IMR-90 (cell line): ENCODE measurements at regions not wholly inside any gene's neighbourhood (a gene's known extent, or its start where the extent isn't known, plus 50 kb on each side); places are given as distances from the start of the nearest gene placed in this dataset.

ENCODE experiments used
- ATAC-seq: fragments of 200-7000 bp; cut with Tn5 transposase; 2 replicates; pipeline ENCODE4 v1.9.1; 2020; ENCODE audit warnings: low read depth, mild to moderate bottlenecking, moderate library complexity
- BruUV-seq: library from RNA; stranded (reverse); fragments of 400-500 nt; replicated peaks from 2 replicates; lab custom pipeline; 2021; lab: Mats Ljungman, UMichigan
- CTCF ChIA-PET: fragments of 300-600 bp; formaldehyde crosslinking; extraction: SDS; loops from one replicate; lab custom pipeline; 2021; ENCODE audit warnings: antibody characterized with exemption; lab: Yijun Ruan, JAX
- POLR2A ChIA-PET: fragments of 300-600 bp; sonication (Branson Sonifier 250); formaldehyde crosslinking; loops from one replicate; lab custom pipeline; 2022; ENCODE audit warnings: antibody characterized with exemption; ENCODE audit not compliant: unreplicated experiment; lab: Charles Lee
- DNase-seq: peaks from one replicate; pipeline ENCODE4 v3.0.0; 2013
- H2AFZ ChIP-seq: replicated peaks from 2 replicates; pipeline ENCODE3; 2013; ENCODE audit warnings: low read length, mild to moderate bottlenecking; ENCODE audit not compliant: poor library complexity
- H2AK5ac ChIP-seq: 2 replicates; pipeline ENCODE4 v1.6.1; 2013; ENCODE audit warnings: low read depth, low read length, inconsistent platforms
- H2AK9ac ChIP-seq: replicated peaks from 2 replicates; pipeline ENCODE3; 2013; ENCODE audit warnings: mild to moderate bottlenecking, low read depth, low read length, moderate library complexity; ENCODE audit not compliant: poor library complexity
- H2BK120ac ChIP-seq: 2 replicates; pipeline ENCODE4 v1.6.1; 2013; ENCODE audit warnings: low read depth, low read length, inconsistent platforms
- H2BK15ac ChIP-seq: 3 replicates; pipeline ENCODE4 v1.6.1; 2013; ENCODE audit warnings: low read depth, low read length, inconsistent platforms
- H2BK20ac ChIP-seq: 2 replicates; pipeline ENCODE4 v1.6.1; 2013; ENCODE audit warnings: low read depth, mild to moderate bottlenecking, inconsistent platforms, low read length, moderate library complexity
- H2BK5ac ChIP-seq: 2 replicates; pipeline ENCODE4 v1.6.1; 2013; ENCODE audit warnings: mild to moderate bottlenecking, low read depth, low read length, inconsistent platforms; ENCODE audit not compliant: poor library complexity, severe bottlenecking
- H3K14ac ChIP-seq: replicated peaks from 2 replicates; pipeline ENCODE4 v1.6.1; 2013; ENCODE audit warnings: low read depth, low read length, inconsistent platforms
- H3K18ac ChIP-seq: 2 replicates; pipeline ENCODE4 v1.6.1; 2013; ENCODE audit warnings: low read depth, low read length, control low read depth
- H3K23ac ChIP-seq: 2 replicates; pipeline ENCODE4 v1.6.1; 2013; ENCODE audit warnings: low read depth, low read length, inconsistent platforms
- H3K27ac ChIP-seq: 2 replicates; pipeline ENCODE4 v1.5.1; 2013; ENCODE audit warnings: mild to moderate bottlenecking, control low read depth, low read length; ENCODE audit not compliant: insufficient read depth
- H3K27me3 ChIP-seq: 2 replicates; pipeline ENCODE4 v1.6.1; 2013; ENCODE audit warnings: low read length; ENCODE audit not compliant: control insufficient read depth, insufficient read depth
- H3K36me3 ChIP-seq: 2 replicates; pipeline ENCODE4 v1.6.1; 2013; ENCODE audit warnings: low read length, mixed read lengths; ENCODE audit not compliant: control insufficient read depth, insufficient read depth
- H3K4ac ChIP-seq: 2 replicates; pipeline ENCODE4 v1.6.1; 2013; ENCODE audit warnings: low read depth, low read length, inconsistent platforms
- H3K4me1 ChIP-seq: 2 replicates; pipeline ENCODE4 v1.6.1; 2013; ENCODE audit warnings: low read length, mixed read lengths; ENCODE audit not compliant: control insufficient read depth, insufficient read depth
- H3K4me2 ChIP-seq: 2 replicates; pipeline ENCODE4 v1.6.1; 2013; ENCODE audit warnings: low read depth, mild to moderate bottlenecking, control low read depth, low read length, moderate library complexity
- H3K4me3 ChIP-seq: 2 replicates; pipeline ENCODE4 v1.5.1; 2013; ENCODE audit warnings: low read depth, mild to moderate bottlenecking, control low read depth, low read length, moderate library complexity; ENCODE audit not compliant: insufficient read depth
- H3K56ac ChIP-seq: 2 replicates; pipeline ENCODE4 v1.6.1; 2013; ENCODE audit warnings: low read length, inconsistent platforms; ENCODE audit not compliant: insufficient read depth; ENCODE audit errors: extremely low read depth
- H3K79me1 ChIP-seq, 2 experiments: 2 replicates each; pipeline ENCODE4 v1.6.1; 2013; ENCODE audit warnings: low read length in 2 of 2, inconsistent platforms in 1 of 2, low read depth in 1 of 2
- H3K9ac ChIP-seq: 2 replicates; pipeline ENCODE4 v1.6.1; 2013; ENCODE audit warnings: low read depth, low read length, control low read depth
- H3K9me1 ChIP-seq: 2 replicates; pipeline ENCODE4 v1.6.1; 2013; ENCODE audit warnings: low read length, inconsistent platforms; ENCODE audit not compliant: insufficient read depth
- H3K9me3 ChIP-seq: 2 replicates; pipeline ENCODE4 v1.6.1; 2013; ENCODE audit warnings: low read length; ENCODE audit not compliant: control insufficient read depth, insufficient read depth
- H4K20me1 ChIP-seq: 2 replicates; pipeline ENCODE4 v1.6.1; 2013; ENCODE audit warnings: low read length, inconsistent platforms; ENCODE audit not compliant: insufficient read depth
- H4K5ac ChIP-seq: 2 replicates; pipeline ENCODE4 v1.6.1; 2013; ENCODE audit warnings: mild to moderate bottlenecking, low read depth, low read length, control low read depth
- H4K8ac ChIP-seq, 2 experiments: 2 replicates each; pipeline ENCODE4 v1.6.1; 2013; ENCODE audit warnings: low read depth in 2 of 2, low read length in 2 of 2, control low read depth in 1 of 2, inconsistent platforms in 1 of 2
- H4K91ac ChIP-seq: 2 replicates; pipeline ENCODE4 v1.6.1; 2013; ENCODE audit warnings: low read depth, low read length, inconsistent platforms; ENCODE audit not compliant: insufficient read depth
- BHLHE40 ChIP-seq: fragments of 150-350 bp; IDR thresholded peaks from 2 replicates; pipeline ENCODE4 v1.6.1; 2016; ENCODE audit warnings: mild to moderate bottlenecking, low read depth, low read length
- CEBPB ChIP-seq: IDR thresholded peaks from 2 replicates; pipeline ENCODE4 v1.6.1; 2012; ENCODE audit warnings: low read depth, low read length, improper control_type of control experiment
- CHD1 ChIP-seq: IDR thresholded peaks from 2 replicates; pipeline ENCODE4 v1.6.1; 2012; ENCODE audit warnings: low read depth, low read length, improper control_type of control experiment
- ELK1 ChIP-seq: fragments of 150-350 bp; IDR thresholded peaks from 2 replicates; pipeline ENCODE4 v1.6.1; 2016; ENCODE audit warnings: low read depth, mild to moderate bottlenecking, low read length, moderate library complexity, borderline replicate concordance
- FOS ChIP-seq: fragments of 150-350 bp; IDR thresholded peaks from 2 replicates; pipeline ENCODE4 v1.6.1; 2016; ENCODE audit warnings: low read depth, low read length
- MAFK ChIP-seq: IDR thresholded peaks from 2 replicates; pipeline ENCODE4 v1.6.1; 2012; ENCODE audit warnings: low read depth, low read length, improper control_type of control experiment
- MAZ ChIP-seq: IDR thresholded peaks from 2 replicates; pipeline ENCODE4 v1.6.1; 2012; ENCODE audit warnings: low read depth, mild to moderate bottlenecking, low read length, improper control_type of control experiment, moderate library complexity, borderline replicate concordance
- MXI1 ChIP-seq: IDR thresholded peaks from 2 replicates; pipeline ENCODE4 v1.6.1; 2012; ENCODE audit warnings: low read depth, mild to moderate bottlenecking, low read length, moderate library complexity, borderline replicate concordance
- NFE2L2 ChIP-seq: fragments of 150-350 bp; IDR thresholded peaks from 2 replicates; pipeline ENCODE4 v1.6.1; 2016; ENCODE audit warnings: low read depth, mild to moderate bottlenecking, low read length
- POLR2A ChIP-seq: IDR thresholded peaks from 2 replicates; pipeline ENCODE4 v1.6.1; 2012; ENCODE audit warnings: mild to moderate bottlenecking, low read depth, low read length
- RAD21 ChIP-seq: IDR thresholded peaks from 2 replicates; pipeline ENCODE4 v1.6.1; 2012; ENCODE audit warnings: low read length, improper control_type of control experiment
- RCOR1 ChIP-seq: IDR thresholded peaks from 2 replicates; pipeline ENCODE4 v1.6.1; 2012; ENCODE audit warnings: mild to moderate bottlenecking, low read length, improper control_type of control experiment; ENCODE audit not compliant: insufficient replicate concordance
- RFX5 ChIP-seq: IDR thresholded peaks from 2 replicates; pipeline ENCODE4 v1.8.0; 2012; ENCODE audit warnings: low read depth, mild to moderate bottlenecking, low read length, moderate library complexity
- SMC3 ChIP-seq: fragments of 150-350 bp; IDR thresholded peaks from 2 replicates; pipeline ENCODE4 v1.6.1; 2016; ENCODE audit warnings: low read depth, mild to moderate bottlenecking, antibody characterized with exemption, low read length, moderate library complexity
- USF2 ChIP-seq: fragments of 150-350 bp; IDR thresholded peaks from 2 replicates; pipeline ENCODE4 v1.6.1; 2017; ENCODE audit warnings: mild to moderate bottlenecking, antibody characterized with exemption, low read length, low read depth
- WGBS, 2 experiments: methylation state at CpG; one replicate each; pipeline versions ENCODE4 v1.1.5 to v1.1.7; 2013; ENCODE audit warnings: missing lambda C conversion rate in 2 of 2; ENCODE audit not compliant: insufficient read length in 1 of 2; ENCODE audit errors: extremely low coverage in 2 of 2; 5-methylcytosine and 5-hydroxymethylcytosine counted together
- dilution Hi-C: fragments of 300-500 bp; cut with HindIII; formaldehyde crosslinking; loops from one replicate; pipeline ENCODE4 v1.14.3; 2018; ENCODE audit warnings: low sequenced_read_pairs; ENCODE audit not compliant: unreplicated experiment
- in situ Hi-C: fragments of 300-500 bp; cut with MboI; formaldehyde crosslinking; loops from 3 replicates; pipeline ENCODE4 v1.14.3; 2019; ENCODE audit warnings: low sequenced_read_pairs, inconsistent platforms, mixed read lengths
- intact Hi-C: fragments of 100-400 bp; cut with micrococcal nuclease; formaldehyde crosslinking; loops from 2 replicates; pipeline ENCODE4 v1.10.0; 2022
- TF ChIP-seq, protein P1 (sequence below): conservative IDR thresholded peaks from 2 replicates; pipeline ENCODE4 v1.5.1; 2012; ENCODE audit warnings: mild to moderate bottlenecking, low read depth, low read length, improper control_type of control experiment

DNA sequence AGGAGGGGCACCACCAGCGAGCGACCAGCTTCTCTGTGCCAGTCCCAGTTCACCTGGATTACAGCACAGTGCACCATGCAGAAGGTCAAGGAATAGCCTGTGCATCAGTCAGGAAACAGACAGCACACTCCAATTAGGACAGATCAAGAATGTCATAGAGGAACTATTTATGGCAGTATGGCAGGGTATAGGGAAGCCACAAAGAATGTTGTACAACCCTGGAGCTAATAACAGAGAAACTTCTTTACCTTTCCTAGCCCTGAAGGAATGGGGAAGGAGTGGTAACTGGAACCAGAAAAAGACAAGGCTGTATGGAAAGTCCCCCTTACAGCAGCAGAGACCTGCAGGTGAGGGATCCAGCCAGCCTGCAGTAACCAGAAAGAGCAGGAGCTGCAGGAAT is 87.8 kb upstream of the USP24 start:
- dilution Hi-C loops, result no loop called here
- H3K9me3 ChIP-seq, result peaks cover 2% of the 10 kb centered on the region; the same call in 1 of the 2 replicates

More for the DNA sequence above, 87.8 kb upstream of the USP24 start:
- no peak for ATAC-seq
- Histone ChIP-seq H3K23ac (no peak overlapping the region), H3K4me3 (no peak overlapping the region), H3K4ac (no peak overlapping the region), H4K91ac (no peak overlapping the region), H2AK5ac (no peak overlapping the region), H2BK5ac (no peak overlapping the region), H4K5ac (no peak overlapping the region), H2BK120ac (no peak overlapping the region), H2AFZ (no peak overlapping the region), H3K9ac (no peak overlapping the region), H3K27me3 (no peaks in the 10 kb centered on the region; the same call in 1 of the 2 replicates), H3K36me3 (no peaks in the 10 kb centered on the region), H4K8ac (no peak overlapping the region), H3K79me1 (no peaks in the 10 kb centered on the region), H3K9me1 (0 out of 2 replicates have a peak, but pooled peaks cover 2% of the 10 kb centered on the region), H4K20me1 (no peaks in the 10 kb centered on the region), H3K27ac (no peak overlapping the region), H3K18ac (no peak overlapping the region), H3K56ac (no peak overlapping the region), H3K4me2 (no peak overlapping the region), H2BK15ac (no peak overlapping the region), H3K4me1 (no peaks in the 10 kb centered on the region; the same call in 1 of the 2 replicates), H2BK20ac (no peak overlapping the region), H3K14ac (no peak overlapping the region), H2AK9ac (no peak overlapping the region)
- WGBS, 2 experiments, result 100% methylated on average over 2 of the region's 2 CpGs; no CpG with 5 or more reads in 1 of the 2 experiments
- TF ChIP-seq ELK1 (no peak), POLR2A (no peak), MAFK (no peak), NFE2L2 (no peak), CEBPB (no peak), CHD1 (no peak), USF2 (no peak), RAD21 (no peak), FOS (no peak), SMC3 (no peak), MAZ (no peak), RCOR1 (no peak), MXI1 (no peak), BHLHE40 (no peak), RFX5 (no peak)
- TF ChIP-seq, protein P1, sequence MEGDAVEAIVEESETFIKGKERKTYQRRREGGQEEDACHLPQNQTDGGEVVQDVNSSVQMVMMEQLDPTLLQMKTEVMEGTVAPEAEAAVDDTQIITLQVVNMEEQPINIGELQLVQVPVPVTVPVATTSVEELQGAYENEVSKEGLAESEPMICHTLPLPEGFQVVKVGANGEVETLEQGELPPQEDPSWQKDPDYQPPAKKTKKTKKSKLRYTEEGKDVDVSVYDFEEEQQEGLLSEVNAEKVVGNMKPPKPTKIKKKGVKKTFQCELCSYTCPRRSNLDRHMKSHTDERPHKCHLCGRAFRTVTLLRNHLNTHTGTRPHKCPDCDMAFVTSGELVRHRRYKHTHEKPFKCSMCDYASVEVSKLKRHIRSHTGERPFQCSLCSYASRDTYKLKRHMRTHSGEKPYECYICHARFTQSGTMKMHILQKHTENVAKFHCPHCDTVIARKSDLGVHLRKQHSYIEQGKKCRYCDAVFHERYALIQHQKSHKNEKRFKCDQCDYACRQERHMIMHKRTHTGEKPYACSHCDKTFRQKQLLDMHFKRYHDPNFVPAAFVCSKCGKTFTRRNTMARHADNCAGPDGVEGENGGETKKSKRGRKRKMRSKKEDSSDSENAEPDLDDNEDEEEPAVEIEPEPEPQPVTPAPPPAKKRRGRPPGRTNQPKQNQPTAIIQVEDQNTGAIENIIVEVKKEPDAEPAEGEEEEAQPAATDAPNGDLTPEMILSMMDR, result no peak
- in situ Hi-C loops, result no loop called here
- BruUV-seq, result no TSS peak
- intact Hi-C loops, result no loop called here
- ChIA-PET CTCF (no interaction called here), POLR2A (no interaction called here)
- no peak for DNase-seq
